ENCODE measurements at regions not wholly inside any gene's neighbourhood (a gene's known extent, or its start where the extent isn't known, plus 50 kb on each side); places are given as distances from the start of the nearest gene placed in this dataset.
"Not testable (repeated sequence)": the region's sequence is repeated elsewhere in the genome, so short reads cannot be mapped to it uniquely, and the experiment has no call there.

- H3K27me3 Mint-ChIP-seq (ENCODE audit: unreplicated experiment), result peaks cover 3% of the 10 kb centered on the region
- H3K27ac Mint-ChIP-seq (ENCODE audit: unreplicated experiment), result no peak overlapping the region
- DNase-seq, result peak; percentile 10
- H3K4me1 Mint-ChIP-seq (ENCODE audit: low read depth, unreplicated experiment), result no peaks in the 10 kb centered on the region
- H3K36me3 Mint-ChIP-seq (ENCODE audit: unreplicated experiment), result no peaks in the 10 kb centered on the region
- peaks cover 2% of the 10 kb centered on the region for H3K9me3 Mint-ChIP-seq (ENCODE audit: unreplicated experiment)
- H3K4me3 Mint-ChIP-seq (ENCODE audit: unreplicated experiment), result no peak overlapping the region
- TF ChIP-seq CTCF (IDR thresholded peaks at IDR 0.05; ENCODE audit: partially characterized antibody, unreplicated experiment), result no peak
Measured at GRCh38 chr4:1522606-1523005, 116.4 kb upstream of the NKX1-1 start.

DNA sequence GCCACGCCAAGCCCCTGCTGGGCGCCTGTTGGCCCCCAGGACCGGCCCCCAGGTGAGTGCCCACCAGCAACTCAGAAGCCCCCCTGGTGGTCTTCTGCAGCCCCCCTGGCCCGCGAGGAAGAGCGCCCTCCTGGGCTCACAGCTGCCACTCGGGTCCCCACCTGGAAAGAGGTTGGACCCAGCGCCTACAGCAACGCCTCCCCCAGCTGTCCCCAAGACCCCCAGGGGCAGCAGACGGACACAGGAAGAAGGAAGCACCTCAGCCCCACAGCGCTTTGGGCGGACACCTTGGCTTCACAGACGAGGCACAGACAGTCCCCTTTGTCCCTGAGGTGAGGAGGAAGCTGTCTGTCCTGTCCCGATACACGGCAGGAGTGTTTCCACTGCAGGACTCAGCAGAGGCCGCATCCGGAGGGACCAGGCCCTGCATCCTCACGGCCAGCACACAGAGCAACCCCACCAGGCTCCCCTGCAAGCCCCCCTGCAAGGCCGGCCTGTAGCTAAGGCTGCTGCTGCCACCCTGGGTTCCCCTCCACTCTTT lies 115.6 kb upstream of the NKX1-1 start:
- Mint-ChIP-seq H3K4me1 (ENCODE audit: low read depth, unreplicated experiment) (no peaks in the 10 kb centered on the region), H3K36me3 (ENCODE audit: unreplicated experiment) (no peaks in the 10 kb centered on the region), H3K27ac (ENCODE audit: unreplicated experiment) (no peak overlapping the region), H3K27me3 (ENCODE audit: unreplicated experiment) (peaks cover under 1% of the 10 kb centered on the region), H3K4me3 (ENCODE audit: unreplicated experiment) (no peak overlapping the region), H3K9me3 (ENCODE audit: unreplicated experiment) (peaks cover 2% of the 10 kb centered on the region)
- TF ChIP-seq CTCF (IDR thresholded peaks at IDR 0.05; ENCODE audit: partially characterized antibody, unreplicated experiment), result no peak
- peak; percentile 24 for DNase-seq

GRCh38 chr4:1520795-1521576 lies 114.7 kb upstream of the NKX1-1 start:
- not testable (repeated sequence) for H3K27ac Mint-ChIP-seq (ENCODE audit: unreplicated experiment); H3K36me3 Mint-ChIP-seq (ENCODE audit: unreplicated experiment); H3K4me1 Mint-ChIP-seq (ENCODE audit: low read depth, unreplicated experiment); H3K9me3 Mint-ChIP-seq (ENCODE audit: unreplicated experiment); H3K27me3 Mint-ChIP-seq (ENCODE audit: unreplicated experiment)
- peak; percentile 63 for DNase-seq
- H3K4me3 Mint-ChIP-seq (ENCODE audit: unreplicated experiment), result peak overlapping the region; percentile 18

- peak; percentile 24 for DNase-seq
- Mint-ChIP-seq H3K9me3 (ENCODE audit: unreplicated experiment) (no peaks in the 10 kb centered on the region), H3K27me3 (ENCODE audit: unreplicated experiment) (no peaks in the 10 kb centered on the region), H3K27ac (ENCODE audit: unreplicated experiment) (peak overlapping the region; percentile 64), H3K4me3 (ENCODE audit: unreplicated experiment) (peak overlapping the region; percentile 52), H3K36me3 (ENCODE audit: unreplicated experiment) (no peaks in the 10 kb centered on the region), H3K4me1 (ENCODE audit: low read depth, unreplicated experiment) (no peaks in the 10 kb centered on the region)
- TF ChIP-seq CTCF (IDR thresholded peaks at IDR 0.05; ENCODE audit: partially characterized antibody, unreplicated experiment), result no peak
Measured at GRCh38 chr4:1519787-1520661, 113.8 kb upstream of the NKX1-1 start.

- no peak for TF ChIP-seq CTCF (IDR thresholded peaks at IDR 0.05; ENCODE audit: partially characterized antibody, unreplicated experiment)
- H3K27ac Mint-ChIP-seq (ENCODE audit: unreplicated experiment), result no peak overlapping the region
- H3K4me3 Mint-ChIP-seq (ENCODE audit: unreplicated experiment), result no peak overlapping the region
- no peaks in the 10 kb centered on the region for H3K36me3 Mint-ChIP-seq (ENCODE audit: unreplicated experiment)
- no peaks in the 10 kb centered on the region for H3K4me1 Mint-ChIP-seq (ENCODE audit: low read depth, unreplicated experiment)
- H3K9me3 Mint-ChIP-seq (ENCODE audit: unreplicated experiment), result no peaks in the 10 kb centered on the region
- H3K27me3 Mint-ChIP-seq (ENCODE audit: unreplicated experiment), result no peaks in the 10 kb centered on the region
- peak; percentile 15 for DNase-seq
Measured at GRCh38 chr4:1518997-1519700, 112.9 kb upstream of the NKX1-1 start.
